G401.6 (cell line): ENCODE measurements at regions not wholly inside any gene's neighbourhood (a gene's known extent, or its start where the extent isn't known, plus 50 kb on each side); places are given as distances from the start of the nearest gene placed in this dataset.
"Not testable (repeated sequence)": the region's sequence is repeated elsewhere in the genome, so short reads cannot be mapped to it uniquely, and the experiment has no call there.

Experiments used
- FAIRE-seq: peaks from 2 replicates; lab custom pipeline; 2012; peaks lifted over from hg19 to GRCh38; lab: Jason Lieb, UNC

- FAIRE-seq = not testable (repeated sequence)
Measured at GRCh38 chr7:35910621-35911020, 109.8 kb downstream of the SEPTIN7 start.

- FAIRE-seq = not testable (repeated sequence)
Measured at GRCh38 chr7:35913350-35913749, 112.5 kb downstream of the SEPTIN7 start.

- FAIRE-seq = not testable (repeated sequence)
Measured at GRCh38 chr7:35914214-35914613, 113.4 kb downstream of the SEPTIN7 start.

- not testable (repeated sequence) for FAIRE-seq
Measured at GRCh38 chr7:35915247-35915955, 114.5 kb downstream of the SEPTIN7 start.

GRCh38 chr7:35918217-35918616, 117.4 kb downstream of the SEPTIN7 start:
- not testable (repeated sequence) for FAIRE-seq

GRCh38 chr7:35919607-35920006, 118.8 kb downstream of the SEPTIN7 start:
- FAIRE-seq = not testable (repeated sequence)

- FAIRE-seq = not testable (repeated sequence)
Measured at GRCh38 chr7:35921338-35921737, 120.5 kb downstream of the SEPTIN7 start.

- FAIRE-seq = not testable (repeated sequence)
Measured at GRCh38 chr7:35924668-35925067, 123.8 kb downstream of the SEPTIN7 start.

- FAIRE-seq = not testable (repeated sequence)
Measured at GRCh38 chr7:35926966-35927365, 126.1 kb downstream of the SEPTIN7 start.

- not testable (repeated sequence) for FAIRE-seq
Measured at GRCh38 chr7:35931134-35931533, 130.3 kb downstream of the SEPTIN7 start.

GRCh38 chr7:35931551-35931950, 130.7 kb downstream of the SEPTIN7 start:
- FAIRE-seq = not testable (repeated sequence)

GRCh38 chr7:35940695-35941094, 139.8 kb downstream of the SEPTIN7 start:
- FAIRE-seq = not testable (repeated sequence)

- FAIRE-seq = peak; percentile 60
Measured at GRCh38 chr7:35945621-35946020, 144.8 kb downstream of the SEPTIN7 start.

- FAIRE-seq = not testable (repeated sequence)
Measured at GRCh38 chr7:35955735-35956134, 154.9 kb downstream of the SEPTIN7 start.

GRCh38 chr7:35956988-35957387, 156.1 kb downstream of the SEPTIN7 start:
- FAIRE-seq = not testable (repeated sequence)

- not testable (repeated sequence) for FAIRE-seq
Measured at GRCh38 chr7:35961260-35961659, 160.4 kb downstream of the SEPTIN7 start.

- peak; percentile 76 for FAIRE-seq
Measured at GRCh38 chr7:35962607-35963006, 161.8 kb downstream of the SEPTIN7 start.

- no peak for FAIRE-seq
Measured at GRCh38 chr7:35967366-35968139, 166.7 kb downstream of the SEPTIN7 start.

- FAIRE-seq = no peak
Measured at GRCh38 chr7:35968140-35968940, 167.5 kb downstream of the SEPTIN7 start.

GRCh38 chr7:35969066-35969465, 168.2 kb downstream of the SEPTIN7 start:
- no peak for FAIRE-seq

- no peak for FAIRE-seq
Measured at GRCh38 chr7:35970458-35970857, 169.6 kb downstream of the SEPTIN7 start.

GRCh38 chr7:35971133-35971891, 170.5 kb downstream of the SEPTIN7 start:
- no peak for FAIRE-seq
